Activated B cell treated with CpG ODN at 0.5 μM for 24 hours (primary cell): ENCODE measurements at regions not wholly inside any gene's neighbourhood (a gene's known extent, or its start where the extent isn't known, plus 50 kb on each side); places are given as distances from the start of the nearest gene placed in this dataset.

ENCODE experiments used
- ATAC-seq: fragments of 200-7000 bp; cut with Tn5 transposase; one replicate; pipeline ENCODE4 v1.10.0; 2021; ENCODE audit warnings: low read depth, mild to moderate bottlenecking, moderate library complexity
- CTCF ChIA-PET: fragments of 350-600 bp; sonication (Branson Sonifier 250); formaldehyde crosslinking; loops from one replicate; lab custom pipeline; 2021; ENCODE audit warnings: antibody characterized with exemption; lab: Charles Lee
- POLR2A ChIA-PET: fragments of 350-600 bp; sonication (Branson Sonifier 250); formaldehyde crosslinking; loops from one replicate; lab custom pipeline; 2021; ENCODE audit warnings: antibody characterized with exemption; lab: Charles Lee
- DNase-seq: peaks from one replicate; pipeline ENCODE4 v3.0.0; 2022
- H3K27ac Mint-ChIP-seq: one replicate; pipeline ENCODE4 v1.8.0; 2020; ENCODE audit warnings: mixed read lengths
- H3K27me3 Mint-ChIP-seq: one replicate; pipeline ENCODE4 v1.8.0; 2021; ENCODE audit warnings: mixed read lengths
- H3K36me3 Mint-ChIP-seq: one replicate; pipeline ENCODE4 v1.8.0; 2021; ENCODE audit warnings: low read depth, mixed read lengths
- H3K4me1 Mint-ChIP-seq: one replicate; pipeline ENCODE4 v1.8.0; 2021; ENCODE audit warnings: mixed read lengths
- H3K4me3 Mint-ChIP-seq: one replicate; pipeline ENCODE4 v1.8.0; 2020; ENCODE audit warnings: mild to moderate bottlenecking, mixed read lengths
- H3K9me3 Mint-ChIP-seq: one replicate; pipeline ENCODE4 v1.8.0; 2020; ENCODE audit warnings: mixed read lengths
- CTCF ChIP-seq: fragments of 200-600 bp; IDR thresholded peaks from one replicate; pipeline ENCODE4 v1.8.0; 2022; ENCODE audit warnings: antibody characterized with exemption, mild to moderate bottlenecking
- intact Hi-C: fragments of 100-400 bp; cut with micrococcal nuclease; formaldehyde crosslinking; loops from one replicate; pipeline ENCODE4 v1.15.1; 2024

- TF ChIP-seq CTCF = no peak
- H3K4me3 Mint-ChIP-seq = no peak overlapping the region
- ChIA-PET POLR2A (no interaction called here), CTCF (no interaction called here)
- H3K9me3 Mint-ChIP-seq = no peaks in the 10 kb centered on the region
- no peaks in the 10 kb centered on the region for H3K27me3 Mint-ChIP-seq
- ATAC-seq (no peak), DNase-seq (no peak)
- no peak overlapping the region for H3K27ac Mint-ChIP-seq
- no peaks in the 10 kb centered on the region for H3K36me3 Mint-ChIP-seq
- peaks cover 32% of the 10 kb centered on the region for H3K4me1 Mint-ChIP-seq
- intact Hi-C loops = no loop called here
Observed at GRCh38 chr12:92039046-92039445, 106.6 kb downstream of the BTG1 start.

- DNase-seq (no peak), ATAC-seq (no peak)
- ChIA-PET POLR2A (no interaction called here), CTCF (no interaction called here)
- intact Hi-C loops = no loop called here
- Mint-ChIP-seq H3K27me3 (no peaks in the 10 kb centered on the region), H3K27ac (no peak overlapping the region), H3K4me3 (no peak overlapping the region), H3K36me3 (no peaks in the 10 kb centered on the region), H3K9me3 (no peaks in the 10 kb centered on the region), H3K4me1 (peaks cover 36% of the 10 kb centered on the region)
- TF ChIP-seq CTCF = no peak
Observed at GRCh38 chr12:92038476-92038875, 107.2 kb downstream of the BTG1 start.

- Mint-ChIP-seq H3K36me3 (no peaks in the 10 kb centered on the region), H3K4me3 (no peak overlapping the region), H3K9me3 (peaks cover 2% of the 10 kb centered on the region), H3K27me3 (no peaks in the 10 kb centered on the region), H3K4me1 (peaks cover 50% of the 10 kb centered on the region), H3K27ac (no peak overlapping the region)
- POLR2A ChIA-PET = no interaction called here
- ATAC-seq (no peak), DNase-seq (no peak)
- CTCF ChIA-PET = no interaction called here
- intact Hi-C loops = no loop called here
- TF ChIP-seq CTCF = no peak
Observed at GRCh38 chr12:92036771-92037453, 108.7 kb downstream of the BTG1 start.

- H3K9me3 Mint-ChIP-seq = peaks cover 2% of the 10 kb centered on the region
- ChIA-PET CTCF (no interaction called here), POLR2A (interaction anchor here (0.7 to 2.6 kb wide), 2 partner anchors 105 to 109 kb away, joined by 3 to 12 read pairs; partner anchors contain the start of gene BTG1)
- DNase-seq = no peak
- H3K4me3 Mint-ChIP-seq = peak overlapping the region; percentile 67
- no peaks in the 10 kb centered on the region for H3K27me3 Mint-ChIP-seq
- intact Hi-C loops = no loop called here
- no peak for ATAC-seq
- H3K36me3 Mint-ChIP-seq = no peaks in the 10 kb centered on the region
- H3K27ac Mint-ChIP-seq = peak overlapping the region; percentile 86
- H3K4me1 Mint-ChIP-seq = peaks cover 54% of the 10 kb centered on the region
- no peak for TF ChIP-seq CTCF
Observed at GRCh38 chr12:92036061-92036620, 109.5 kb downstream of the BTG1 start.

GRCh38 chr12:92035477-92035876 lies 110.2 kb downstream of the BTG1 start:
- CTCF ChIA-PET = no interaction called here

More at GRCh38 chr12:92035477-92035876, 110.2 kb downstream of the BTG1 start:
- Mint-ChIP-seq H3K9me3 (peaks cover 2% of the 10 kb centered on the region), H3K27ac (peak overlapping the region; percentile 86), H3K4me3 (peak overlapping the region; percentile 67), H3K36me3 (no peaks in the 10 kb centered on the region), H3K4me1 (peaks cover 59% of the 10 kb centered on the region), H3K27me3 (no peaks in the 10 kb centered on the region)
- intact Hi-C loops = loop anchor here (1.0 to 2.0 kb wide), 6 partner anchors 14 to 431 kb away; no protein-coding TSS in a partner anchor
- no peak for DNase-seq
- POLR2A ChIA-PET = interaction anchor here (0.7 to 2.6 kb wide), 2 partner anchors 106 to 109 kb away, joined by 3 to 12 read pairs; partner anchors contain the start of gene BTG1
- ATAC-seq = no peak
- TF ChIP-seq CTCF = no peak
